ENCODE measurements at regions not wholly inside any gene's neighbourhood (a gene's known extent, or its start where the extent isn't known, plus 50 kb on each side); places are given as distances from the start of the nearest gene placed in this dataset.

- TF ChIP-seq CTCF (IDR thresholded peaks at IDR 0.05; ENCODE audit: poor library complexity) (no peak), EZH2phosphoT487 (IDR thresholded peaks at IDR 0.05; ENCODE audit: low read depth, severe bottlenecking, unreplicated experiment) (no peak)
- DNase-seq (ENCODE audit: low spot score): no peak
- Histone ChIP-seq H3K4me2 (no peak overlapping the region), H3K27me3 (no peaks in the 10 kb centered on the region), H3K27ac (no peak overlapping the region), H3K79me2 (no peaks in the 10 kb centered on the region), H4K20me1 (ENCODE audit: insufficient read depth, poor library complexity, severe bottlenecking) (no peaks in the 10 kb centered on the region), H3K9me3 (ENCODE audit: low read depth) (no peaks in the 10 kb centered on the region), H3K4me3 (no peak overlapping the region), H3K36me3 (replicated peaks; ENCODE audit: insufficient read depth, low read depth) (no peaks in the 10 kb centered on the region), H3K4me1 (ENCODE audit: insufficient read depth) (no peaks in the 10 kb centered on the region), H2AFZ (no peak overlapping the region), H3K9me2 (replicated peaks; ENCODE audit: insufficient read depth) (no peaks in the 10 kb centered on the region)
- WGBS (ENCODE audit: low lambda C conversion rate, missing lambda C conversion rate): 72% methylated on average over 2 of the region's 2 CpGs
These were observed 259.9 kb downstream of the SLITRK1 start for GRCh38 chr13:83622422-83622784.

GRCh38 chr13:83621765-83622421 is 260.4 kb downstream of the SLITRK1 start:
- TF ChIP-seq CTCF (IDR thresholded peaks at IDR 0.05; ENCODE audit: poor library complexity) (no peak), EZH2phosphoT487 (IDR thresholded peaks at IDR 0.05; ENCODE audit: low read depth, severe bottlenecking, unreplicated experiment) (no peak), EZH2 (IDR thresholded peaks at IDR 0.05; ENCODE audit: borderline replicate concordance) (no peak)
- H3K9me3 ChIP-seq (ENCODE audit: low read depth): no peaks in the 10 kb centered on the region
- whole genome bisulfite sequencing (ENCODE audit: low lambda C conversion rate, missing lambda C conversion rate): 91% methylated on average over 10 of the region's 10 CpGs
- no peaks in the 10 kb centered on the region for H3K79me2 ChIP-seq
- DNase-seq (ENCODE audit: low spot score): no peak
- H3K9me2 ChIP-seq (replicated peaks; ENCODE audit: insufficient read depth): no peaks in the 10 kb centered on the region
- H3K4me3 ChIP-seq: no peak overlapping the region
- H3K36me3 ChIP-seq (replicated peaks; ENCODE audit: insufficient read depth, low read depth): no peaks in the 10 kb centered on the region
- H3K27ac ChIP-seq: no peak overlapping the region
- H2AFZ ChIP-seq: no peak overlapping the region
- no peaks in the 10 kb centered on the region for H4K20me1 ChIP-seq (ENCODE audit: insufficient read depth, poor library complexity, severe bottlenecking)
- H3K27me3 ChIP-seq: no peaks in the 10 kb centered on the region
- no peak overlapping the region for H3K4me2 ChIP-seq
- H3K4me1 ChIP-seq (ENCODE audit: insufficient read depth): no peaks in the 10 kb centered on the region

GRCh38 chr13:83620530-83621220 is 261.6 kb downstream of the SLITRK1 start:
- no peak overlapping the region for H3K4me3 ChIP-seq
- H4K20me1 ChIP-seq (ENCODE audit: insufficient read depth, poor library complexity, severe bottlenecking): no peaks in the 10 kb centered on the region
- no peak overlapping the region for H2AFZ ChIP-seq
- H3K79me2 ChIP-seq: no peaks in the 10 kb centered on the region
- H3K27me3 ChIP-seq: no peaks in the 10 kb centered on the region
- H3K4me1 ChIP-seq (ENCODE audit: insufficient read depth): no peaks in the 10 kb centered on the region
- TF ChIP-seq EZH2 (IDR thresholded peaks at IDR 0.05; ENCODE audit: borderline replicate concordance): no peak
- TF ChIP-seq EZH2phosphoT487 (IDR thresholded peaks at IDR 0.05; ENCODE audit: low read depth, severe bottlenecking, unreplicated experiment): no peak
- TF ChIP-seq CTCF (IDR thresholded peaks at IDR 0.05; ENCODE audit: poor library complexity): no peak
- no peak overlapping the region for H3K4me2 ChIP-seq
- no peaks in the 10 kb centered on the region for H3K9me2 ChIP-seq (replicated peaks; ENCODE audit: insufficient read depth)
- DNase-seq (ENCODE audit: low spot score): no peak
- no peaks in the 10 kb centered on the region for H3K36me3 ChIP-seq (replicated peaks; ENCODE audit: insufficient read depth, low read depth)
- H3K27ac ChIP-seq: no peak overlapping the region
- H3K9me3 ChIP-seq (ENCODE audit: low read depth): no peaks in the 10 kb centered on the region

Measured in hepatocyte (in vitro differentiated cells).